ENCODE measurements at regions not wholly inside any gene's neighbourhood (a gene's known extent, or its start where the extent isn't known, plus 50 kb on each side); places are given as distances from the start of the nearest gene placed in this dataset.

- no peak for TF ChIP-seq TEAD4 (IDR thresholded peaks at IDR 0.05)
- TF ChIP-seq NFIC (IDR thresholded peaks at IDR 0.05): no peak
- no peak for TF ChIP-seq TAF1 (IDR thresholded peaks at IDR 0.05; ENCODE audit: low read depth)
- no peak for TF ChIP-seq YY1 (IDR thresholded peaks at IDR 0.05; ENCODE audit: low read depth)
- no peak for TF ChIP-seq CREB1 (IDR thresholded peaks at IDR 0.05; ENCODE audit: low read depth)
- no peak for TF ChIP-seq TCF12 (IDR thresholded peaks at IDR 0.05; ENCODE audit: low read depth)
- TF ChIP-seq REST (IDR thresholded peaks at IDR 0.05; ENCODE audit: low read depth): no peak
- TF ChIP-seq EP300 (IDR thresholded peaks at IDR 0.05; ENCODE audit: borderline replicate concordance): no peak
- TF ChIP-seq CEBPB (IDR thresholded peaks at IDR 0.05): no peak
- no peak for TF ChIP-seq EGR1 (IDR thresholded peaks at IDR 0.05)
Observed at GRCh38 chr20:12076200-12076599, 158.5 kb downstream of the BTBD3 start.

All from Ishikawa (cell line).